Suppressor macrophage (primary cell): ENCODE measurements at regions not wholly inside any gene's neighbourhood (a gene's known extent, or its start where the extent isn't known, plus 50 kb on each side); places are given as distances from the start of the nearest gene placed in this dataset.

Experiments
- DNase-seq, 4 experiments: peaks; one replicate each; pipeline ENCODE4 v3.0.0-alpha.2; 2020 to 2022

- no peak for DNase-seq
Measured at GRCh38 chr6:66689608-66690007, 982.6 kb upstream of the EYS start.

- no peak for DNase-seq
Measured at GRCh38 chr6:66687611-66688140, 980.6 kb upstream of the EYS start.

GRCh38 chr6:66675906-66676305, 968.9 kb upstream of the EYS start:
- DNase-seq, result no peak

GRCh38 chr6:66664112-66664511, 957.1 kb upstream of the EYS start:
- DNase-seq, result no peak

DNA sequence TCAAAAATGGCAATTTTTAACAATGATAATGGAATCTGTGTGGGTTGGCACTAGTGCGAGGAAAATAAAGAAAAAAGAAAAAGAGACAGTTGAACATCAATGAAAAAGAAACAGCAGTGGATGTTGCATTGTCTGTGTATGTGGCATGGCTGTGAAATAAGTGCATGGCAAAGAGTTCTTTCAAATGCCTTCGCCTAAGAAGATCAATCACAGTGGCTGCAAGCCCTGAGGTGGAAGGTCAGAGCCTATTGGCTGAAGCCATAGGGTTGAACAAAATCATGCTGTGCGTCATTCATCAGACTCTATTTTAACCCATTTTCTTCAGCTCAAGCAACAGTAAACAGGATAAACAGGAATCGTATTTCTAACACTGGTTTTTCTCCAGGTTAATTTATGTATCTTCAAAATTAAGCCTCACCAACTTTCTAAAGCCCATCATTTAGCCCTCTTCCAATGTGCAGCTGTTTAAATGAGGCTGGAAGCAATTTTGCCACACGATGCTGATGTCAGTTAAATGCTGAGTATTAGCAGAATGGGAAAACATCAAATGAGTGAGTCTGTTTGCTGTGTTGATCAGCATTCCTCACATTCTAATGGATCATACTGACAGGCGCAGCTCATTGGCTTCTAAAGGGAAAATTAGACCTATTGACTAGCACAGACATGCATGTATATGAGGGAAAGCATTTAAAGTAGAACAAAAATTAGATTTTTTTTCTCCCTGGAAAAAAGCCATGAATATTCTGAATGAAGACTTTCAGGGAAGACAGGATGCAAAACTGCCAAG, 955.9 kb upstream of the EYS start:
- no peak for DNase-seq

GRCh38 chr6:66662196-66662595, 955.2 kb upstream of the EYS start:
- DNase-seq, result no peak

DNA sequence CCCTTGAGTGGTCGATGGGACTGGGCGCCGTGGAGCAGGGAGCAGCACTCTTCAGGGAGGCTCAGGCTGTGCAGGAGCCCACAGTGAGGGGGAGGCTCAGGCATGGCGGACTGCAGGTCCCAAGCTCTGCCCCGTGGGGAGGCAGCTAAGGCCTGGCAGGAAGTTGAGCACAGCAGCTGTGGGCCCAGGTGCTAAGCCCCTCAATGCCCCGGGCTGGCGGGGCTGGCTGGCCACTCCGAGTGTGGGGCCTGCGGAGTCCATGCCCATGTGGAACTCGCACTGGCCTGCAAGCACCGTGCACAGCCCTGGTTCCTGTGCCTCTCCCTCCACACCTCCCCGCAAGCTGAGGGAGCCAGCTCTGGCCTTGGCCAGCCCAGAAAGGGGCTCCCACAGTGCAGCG, 948.4 kb upstream of the EYS start:
- no peak for DNase-seq

DNA sequence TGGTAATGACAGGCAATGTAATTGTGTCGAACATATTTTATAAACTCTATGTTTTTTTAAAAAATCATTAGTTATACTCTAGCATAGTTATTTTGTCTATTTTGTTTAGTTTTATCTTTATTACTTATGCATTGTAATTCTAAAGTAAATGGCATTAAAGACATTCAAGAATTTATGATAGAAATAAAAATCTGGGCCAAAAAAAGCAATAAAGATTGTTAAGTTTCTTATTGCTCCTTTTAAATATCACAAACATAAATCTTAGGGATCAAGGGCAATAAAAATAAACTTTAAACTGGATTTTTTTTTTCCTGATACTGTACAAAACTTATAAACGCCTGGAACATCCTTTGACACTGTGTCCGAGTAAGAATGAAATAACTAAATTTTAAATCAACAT, 931.5 kb upstream of the EYS start:
- DNase-seq, result no peak

DNA sequence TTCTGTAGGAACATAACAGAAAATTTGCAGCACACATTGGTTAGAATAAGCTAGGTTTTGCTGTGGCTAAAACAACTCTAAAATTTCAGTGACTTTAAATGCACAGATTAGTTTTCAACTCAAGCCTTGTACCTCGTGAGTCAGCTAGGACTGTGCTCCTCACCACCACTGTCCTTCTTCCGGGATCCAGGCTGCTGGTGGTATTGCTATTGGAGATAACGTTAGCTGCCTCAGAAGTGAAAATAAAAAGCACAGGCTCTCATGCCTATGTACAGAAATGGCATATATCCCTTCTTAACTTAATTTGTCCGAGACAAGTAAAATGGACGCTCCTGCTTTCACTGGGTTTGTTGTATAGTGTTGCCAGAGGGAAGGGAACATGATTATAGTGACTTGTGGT, 931.1 kb upstream of the EYS start:
- no peak for DNase-seq

DNA sequence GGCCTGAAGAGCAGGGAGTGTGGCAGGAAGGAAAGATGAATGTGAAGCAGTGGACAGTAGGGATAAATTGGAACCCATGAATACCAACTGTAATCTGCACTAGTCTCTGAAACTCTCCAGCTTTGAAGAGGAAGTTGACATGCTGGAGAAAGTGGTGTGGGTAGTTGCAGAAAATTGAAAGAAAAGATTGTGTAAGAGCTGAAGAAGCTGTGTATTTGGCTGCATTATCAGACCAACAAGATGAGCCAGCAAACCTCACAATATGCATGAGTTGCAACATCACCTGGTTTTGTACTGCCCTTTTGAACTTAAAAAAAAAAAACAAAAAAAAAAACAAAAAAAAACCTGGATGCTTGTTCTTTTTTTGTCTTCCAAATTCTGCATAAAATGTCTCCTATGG, 921.9 kb upstream of the EYS start:
- DNase-seq, result peak in 3 of 4 experiments; percentile 34 to 56 (median 34)

GRCh38 chr6:66623050-66623449, 916.0 kb upstream of the EYS start:
- no peak for DNase-seq

DNA sequence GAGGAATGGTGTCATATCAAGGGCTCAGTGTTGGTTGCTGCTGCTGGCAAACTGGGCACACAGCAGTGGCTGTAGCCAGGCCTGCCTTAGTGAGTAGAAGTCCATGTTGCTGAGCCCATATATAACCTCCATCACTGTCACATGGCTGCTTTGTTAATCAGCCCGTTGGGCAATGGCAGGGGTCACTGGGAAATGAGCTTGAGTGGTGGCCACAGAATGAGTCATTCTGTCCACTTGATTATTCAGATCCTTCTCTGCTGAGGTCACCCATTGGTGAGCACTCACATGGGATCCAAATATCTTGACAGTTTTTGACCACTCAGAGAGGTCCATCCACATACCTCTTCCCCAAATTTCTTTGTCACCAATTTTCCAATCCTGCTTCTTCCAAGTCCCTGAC, 898.9 kb upstream of the EYS start:
- DNase-seq, result peak in 2 of 4 experiments; percentile 3 to 6

DNA sequence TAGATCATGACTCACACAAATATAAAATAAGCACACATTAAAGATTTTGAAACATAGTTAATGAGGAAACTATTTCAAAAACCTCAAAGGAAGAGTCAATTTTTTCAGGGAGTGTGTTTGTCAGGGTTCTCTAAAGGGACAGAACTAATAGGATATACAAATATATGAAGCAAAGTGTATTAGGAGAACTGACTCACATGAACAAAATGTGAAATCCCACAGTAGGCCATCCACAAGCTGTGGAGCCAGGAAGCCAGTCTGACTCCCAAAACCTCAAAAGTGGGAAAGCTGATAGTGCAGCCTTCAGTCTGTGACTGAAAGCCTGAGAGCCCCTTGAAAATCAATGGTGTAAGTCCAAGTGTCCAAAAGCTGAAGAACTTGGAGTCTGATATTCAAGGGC, 898.0 kb upstream of the EYS start:
- DNase-seq, result no peak

GRCh38 chr6:66599541-66599940, 892.5 kb upstream of the EYS start:
- DNase-seq, result no peak

DNA sequence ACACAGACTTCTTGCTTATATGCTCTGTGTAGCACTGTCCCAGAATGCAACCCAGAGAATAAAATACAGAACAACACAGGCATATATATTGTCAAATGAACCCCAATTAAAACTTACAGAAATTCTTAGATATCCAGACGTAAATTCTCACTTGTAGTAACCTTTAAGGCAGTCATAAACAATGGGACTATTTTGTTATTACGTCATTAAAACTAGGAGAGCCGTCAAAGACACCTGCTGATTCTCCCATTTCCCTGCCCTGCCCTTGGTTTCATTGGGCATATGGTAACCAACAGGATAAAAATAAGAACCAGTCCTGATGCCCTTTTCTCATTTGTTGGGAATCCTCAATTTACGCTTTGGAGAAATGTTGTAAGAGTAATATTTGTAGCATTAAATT, 871.3 kb upstream of the EYS start:
- no peak for DNase-seq

GRCh38 chr6:66568271-66568670, 861.2 kb upstream of the EYS start:
- no peak for DNase-seq

- DNase-seq, result no peak
Measured at GRCh38 chr6:66561479-66561878, 854.5 kb upstream of the EYS start.

DNA sequence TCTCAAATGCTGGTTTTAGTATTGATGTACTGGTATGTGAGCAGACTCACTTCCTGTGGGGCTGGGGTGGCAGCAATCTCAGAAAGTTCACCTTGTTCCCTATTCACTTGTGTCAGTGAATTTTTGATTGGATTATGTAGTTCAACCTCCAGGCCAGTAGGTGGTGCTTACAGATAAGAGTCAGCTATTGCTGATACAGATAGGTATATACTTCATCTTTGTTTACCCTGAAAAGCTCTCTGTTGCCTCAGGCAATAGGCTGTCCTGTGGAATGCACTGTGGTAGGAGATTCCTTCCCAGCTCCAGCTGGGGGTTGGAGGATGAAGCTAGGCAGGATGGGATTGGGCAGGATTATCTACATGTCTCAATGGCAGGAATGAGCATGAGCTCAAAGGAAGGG, 851.2 kb upstream of the EYS start:
- peak; percentile 1 to 45 (median 20) for DNase-seq

DNA sequence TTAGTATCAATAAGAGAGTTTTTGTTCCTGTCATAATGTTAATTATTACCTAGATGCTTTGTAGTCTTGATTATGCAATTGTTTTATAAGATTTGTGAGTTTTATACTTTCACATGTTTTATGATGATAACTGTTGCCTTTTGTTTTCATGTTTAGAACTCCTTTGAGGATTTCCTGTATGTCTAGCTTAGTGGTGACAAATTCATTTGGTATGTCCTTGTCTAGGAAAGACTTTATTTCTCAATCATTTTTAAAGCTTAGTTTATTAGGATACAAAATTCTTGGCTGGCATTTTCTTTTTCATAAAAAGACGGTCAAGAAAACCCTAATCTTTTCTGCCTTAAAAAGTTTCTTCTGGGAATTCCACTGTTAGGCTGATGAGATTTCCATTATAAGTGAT, 849.9 kb upstream of the EYS start:
- no peak for DNase-seq

GRCh38 chr6:66555082-66555481, 848.1 kb upstream of the EYS start:
- DNase-seq, result no peak

DNA sequence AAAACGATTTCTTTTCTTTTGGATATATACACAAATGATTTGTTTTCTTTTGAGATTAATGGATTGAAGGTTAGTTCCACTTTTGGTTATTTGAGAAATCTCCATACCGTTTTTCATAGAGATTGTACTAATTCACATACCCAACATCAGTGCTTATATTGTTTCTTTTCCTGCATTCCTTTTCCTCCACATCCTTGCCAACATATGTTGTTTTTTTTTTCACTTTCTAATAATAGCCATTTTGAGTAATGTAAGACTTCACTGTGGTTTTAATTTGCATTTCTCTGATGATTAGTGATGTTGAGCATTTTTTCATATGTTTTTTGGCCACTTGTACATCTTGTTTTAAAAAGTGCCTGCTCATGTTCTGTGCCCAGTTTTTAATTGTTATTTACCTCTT, 846.4 kb upstream of the EYS start:
- DNase-seq, result no peak

DNA sequence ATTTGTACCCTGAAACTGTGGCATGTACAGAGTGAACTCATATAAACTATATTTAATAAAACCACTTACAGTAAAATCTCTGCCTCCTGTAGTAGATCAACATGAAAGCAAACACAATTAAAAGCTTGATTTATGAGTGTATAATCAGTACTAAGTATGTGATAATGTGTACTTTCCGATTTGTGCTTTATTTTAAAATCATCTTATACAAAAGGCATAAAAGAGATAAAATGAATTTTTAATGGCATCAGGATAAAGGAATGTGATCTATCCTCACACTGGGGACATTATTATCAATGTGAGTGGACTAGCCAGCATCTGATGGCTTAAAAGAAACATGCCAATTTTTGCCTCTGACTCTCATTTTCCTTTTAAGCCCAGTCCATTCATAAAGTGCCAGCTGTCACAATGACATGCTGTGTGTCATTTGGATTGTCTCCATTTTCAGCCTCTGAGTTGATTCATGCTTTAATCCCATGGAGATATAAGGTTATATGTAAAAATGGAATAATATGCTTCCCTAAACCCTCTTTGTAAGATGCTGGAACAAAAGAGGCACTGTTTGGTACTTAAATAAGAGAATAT, 831.6 kb upstream of the EYS start:
- DNase-seq, result no peak

- no peak for DNase-seq
Measured at GRCh38 chr6:66533921-66534404, 826.9 kb upstream of the EYS start.

DNA sequence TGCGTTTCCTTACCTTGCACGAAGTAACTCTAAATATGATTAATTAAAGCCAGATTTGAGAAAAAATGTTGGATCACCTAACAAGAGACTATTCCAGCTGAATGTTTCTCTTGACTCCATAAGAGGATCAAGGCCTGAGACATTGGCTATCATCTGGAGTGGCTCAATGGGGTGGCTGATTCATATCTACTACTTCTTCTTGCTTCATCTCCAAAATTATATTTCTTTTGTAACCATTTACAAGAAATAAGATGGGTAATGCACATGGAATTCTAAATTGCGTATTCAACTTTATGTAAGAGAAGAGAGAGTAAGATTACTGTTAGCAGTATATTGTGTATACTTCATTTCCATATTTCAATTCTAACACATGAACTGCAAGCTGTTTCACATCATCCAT, 819.0 kb upstream of the EYS start:
- DNase-seq, result no peak
